GM18870 (cell line): ENCODE measurements at regions not wholly inside any gene's neighbourhood (a gene's known extent, or its start where the extent isn't known, plus 50 kb on each side); places are given as distances from the start of the nearest gene placed in this dataset.
"Not testable (repeated sequence)": the region's sequence is repeated elsewhere in the genome, so short reads cannot be mapped to it uniquely, and the experiment has no call there.

ENCODE experiments used
- ATAC-seq: cut with Tn5 transposase; IDR thresholded peaks from one replicate; pipeline ENCODE4 v1.9.1; 2021; ENCODE audit warnings: moderate library complexity; ENCODE audit not compliant: unreplicated experiment

- no peak for ATAC-seq
Measured at GRCh38 chr5:123940416-123940815, 428.4 kb downstream of the CSNK1G3 start.

GRCh38 chr5:123937230-123937629 lies 425.3 kb downstream of the CSNK1G3 start:
- no peak for ATAC-seq

- no peak for ATAC-seq
Measured at GRCh38 chr5:123936548-123936947, 424.6 kb downstream of the CSNK1G3 start.

- ATAC-seq = not testable (repeated sequence)
Measured at GRCh38 chr5:123933812-123934211, 421.8 kb downstream of the CSNK1G3 start.

GRCh38 chr5:123929055-123929474 lies 417.1 kb downstream of the CSNK1G3 start:
- ATAC-seq = peak; percentile 55

GRCh38 chr5:123928401-123928800 lies 416.4 kb downstream of the CSNK1G3 start:
- ATAC-seq = no peak

GRCh38 chr5:123921193-123921592 lies 409.2 kb downstream of the CSNK1G3 start:
- ATAC-seq = no peak

- no peak for ATAC-seq
Measured at GRCh38 chr5:123916345-123917121, 404.6 kb downstream of the CSNK1G3 start.

GRCh38 chr5:123914333-123914732 lies 402.4 kb downstream of the CSNK1G3 start:
- no peak for ATAC-seq

GRCh38 chr5:123907349-123907748 lies 395.4 kb downstream of the CSNK1G3 start:
- no peak for ATAC-seq

GRCh38 chr5:123906698-123907295 lies 394.8 kb downstream of the CSNK1G3 start:
- ATAC-seq = no peak

- no peak for ATAC-seq
Measured at GRCh38 chr5:123885081-123885480, 373.1 kb downstream of the CSNK1G3 start.

- ATAC-seq = no peak
Measured at GRCh38 chr5:123882965-123883345, 371.0 kb downstream of the CSNK1G3 start.

- ATAC-seq = no peak
Measured at GRCh38 chr5:123882319-123882964, 370.5 kb downstream of the CSNK1G3 start.

- ATAC-seq = no peak
Measured at GRCh38 chr5:123881759-123882244, 369.8 kb downstream of the CSNK1G3 start.

GRCh38 chr5:123880875-123881274 lies 368.9 kb downstream of the CSNK1G3 start:
- no peak for ATAC-seq

GRCh38 chr5:123879071-123879470 lies 367.1 kb downstream of the CSNK1G3 start:
- no peak for ATAC-seq

GRCh38 chr5:123876276-123876790 lies 364.4 kb downstream of the CSNK1G3 start:
- ATAC-seq = no peak

- no peak for ATAC-seq
Measured at GRCh38 chr5:123875561-123876275, 363.7 kb downstream of the CSNK1G3 start.

- ATAC-seq = no peak
Measured at GRCh38 chr5:123874600-123875201, 362.7 kb downstream of the CSNK1G3 start.

- ATAC-seq = no peak
Measured at GRCh38 chr5:123873846-123874245, 361.9 kb downstream of the CSNK1G3 start.
